NCI-H446 (cell line): ENCODE measurements at regions not wholly inside any gene's neighbourhood (a gene's known extent, or its start where the extent isn't known, plus 50 kb on each side); places are given as distances from the start of the nearest gene placed in this dataset.
"Not testable (repeated sequence)": the region's sequence is repeated elsewhere in the genome, so short reads cannot be mapped to it uniquely, and the experiment has no call there.

Source experiments
- DNase-seq, 2 experiments: peaks; one replicate each; lab custom pipeline; 2025; lab: John Stamatoyannopoulos, UW

DNA sequence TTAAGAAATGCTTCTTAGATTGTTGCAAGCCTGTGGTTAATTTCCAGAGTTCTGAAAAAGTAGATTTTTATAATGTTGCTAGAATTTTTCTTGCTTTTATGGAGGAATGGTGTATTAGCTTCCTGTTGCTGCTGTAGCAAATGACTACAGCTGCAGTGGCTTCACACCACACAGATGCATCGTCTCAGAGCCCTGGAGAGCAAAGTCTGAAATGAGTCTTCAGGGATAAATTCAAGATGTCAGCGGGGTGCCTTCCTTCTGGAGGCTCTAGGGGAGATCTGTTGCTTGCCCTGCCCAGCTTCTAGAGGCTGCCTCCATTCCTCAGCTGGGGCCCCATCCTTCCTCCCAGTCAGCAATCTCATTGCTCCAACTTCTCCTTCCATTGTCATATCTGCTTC, 187.8 kb downstream of the ZNF516 start:
- DNase-seq, result no peak

DNA sequence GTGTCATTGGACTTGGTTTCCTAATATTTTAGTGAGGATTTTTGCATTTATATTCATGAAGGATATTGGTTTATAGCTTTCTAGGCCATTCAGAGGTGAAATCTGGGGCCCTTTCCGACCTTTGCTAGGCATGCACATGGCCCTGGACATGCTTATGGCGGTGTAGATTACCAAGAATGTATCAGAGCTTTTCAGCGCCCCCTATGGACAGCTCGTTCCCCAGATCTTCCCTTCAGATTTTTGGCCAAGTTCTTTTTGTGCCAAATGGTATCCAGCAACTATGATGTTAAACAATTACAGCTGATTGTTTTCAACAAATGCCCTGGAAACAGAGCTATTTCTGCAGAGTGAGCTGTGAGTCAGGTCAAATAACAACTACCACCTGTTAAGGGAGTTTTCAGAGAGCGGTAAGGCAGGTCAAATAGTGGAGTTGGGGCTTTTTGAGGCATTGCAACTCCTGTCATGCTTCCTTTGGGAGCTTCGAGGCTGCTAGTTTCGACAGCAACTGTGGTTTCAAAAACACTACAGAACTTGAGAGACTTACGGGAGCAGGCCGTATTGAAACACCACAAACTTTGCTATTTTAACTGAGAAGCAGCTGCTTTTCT, 188.3 kb downstream of the ZNF516 start:
- no peak for DNase-seq

DNA sequence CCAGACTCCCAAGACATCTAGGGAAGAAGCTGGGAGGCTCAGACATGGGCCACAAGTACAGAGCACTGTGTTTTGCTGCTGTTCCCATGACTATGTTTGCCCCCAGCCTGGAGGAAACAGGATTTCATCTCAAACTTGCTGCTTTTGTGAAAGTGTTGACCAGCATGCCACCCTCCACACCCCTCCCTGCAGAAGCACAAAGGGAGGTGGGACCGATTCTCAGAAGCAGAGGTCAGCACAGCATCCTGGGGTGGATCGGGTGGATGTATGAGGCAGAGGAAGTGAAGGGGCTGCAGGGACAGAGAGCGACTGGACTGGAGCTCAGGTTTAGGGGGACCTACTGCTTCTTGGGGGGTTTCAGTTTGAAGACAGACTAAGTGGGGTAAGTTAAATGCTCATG, 209.2 kb downstream of the ZNF516 start:
- no peak for DNase-seq

DNA sequence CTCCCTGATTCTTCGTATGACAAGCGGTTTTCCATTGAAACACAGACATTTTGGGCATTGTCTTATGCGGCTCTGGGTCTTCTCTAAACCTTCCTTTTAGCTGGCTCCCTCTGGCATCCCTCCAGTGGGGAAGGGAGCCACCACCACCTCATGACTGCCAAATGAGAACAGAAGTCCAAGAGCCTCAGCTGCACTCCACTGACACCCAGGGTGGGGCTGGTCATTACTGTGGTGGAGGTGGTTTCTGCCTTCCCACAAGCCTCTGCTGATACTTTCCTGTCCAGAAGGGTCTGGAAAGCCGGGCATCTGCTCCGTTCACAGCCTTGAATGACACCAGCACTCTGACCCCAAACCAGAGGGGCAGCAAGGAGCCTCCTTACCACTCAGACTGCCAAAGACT, 213.5 kb downstream of the ZNF516 start:
- DNase-seq, result no peak

DNA sequence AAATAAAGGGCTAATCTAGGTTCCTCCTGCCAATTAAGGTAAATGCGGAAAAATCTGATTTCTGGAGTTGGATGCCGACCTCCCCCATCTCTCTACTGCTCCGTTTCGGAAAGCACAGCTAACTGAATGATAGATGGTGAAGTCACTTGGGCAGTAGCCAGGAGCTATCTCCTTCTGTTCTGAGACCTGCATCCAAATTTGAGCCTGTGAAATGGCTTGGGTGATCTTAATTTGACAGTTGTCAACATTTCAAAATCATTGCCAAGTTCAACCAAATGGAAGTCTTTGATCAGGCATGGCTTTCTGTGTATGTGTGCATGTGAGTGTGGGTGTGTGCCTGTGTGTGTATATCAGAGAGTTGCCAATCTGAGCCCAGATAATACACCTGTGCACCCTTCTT, 217.2 kb downstream of the ZNF516 start:
- no peak for DNase-seq

DNA sequence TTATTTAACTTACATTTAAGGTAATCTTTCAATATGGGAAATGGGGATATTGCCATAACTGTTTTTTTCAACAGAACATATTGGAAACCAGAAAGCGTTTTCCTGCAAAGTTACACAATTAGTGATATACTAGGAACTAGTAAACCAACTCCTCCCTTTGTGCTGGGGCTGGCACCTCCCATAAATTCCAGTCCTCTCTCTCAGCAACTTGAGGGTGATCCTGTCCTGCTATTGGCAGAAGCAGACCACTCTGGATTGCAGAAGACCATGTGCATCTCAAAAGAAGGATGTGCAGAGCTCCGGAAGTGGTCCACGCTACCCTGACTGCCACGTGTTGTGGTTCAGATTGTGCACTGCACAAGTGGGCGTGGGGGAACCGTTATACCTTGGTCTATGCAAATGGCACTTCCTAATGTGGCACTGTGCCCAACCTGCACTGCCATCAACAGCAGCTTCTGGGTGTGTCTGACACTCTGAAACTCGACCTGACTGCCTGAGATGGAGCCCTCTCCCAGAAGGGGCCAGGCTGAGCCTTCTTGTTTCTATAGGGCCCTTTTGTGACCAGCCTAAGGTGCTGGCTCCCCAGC, 219.2 kb downstream of the ZNF516 start:
- DNase-seq, result no peak

DNA sequence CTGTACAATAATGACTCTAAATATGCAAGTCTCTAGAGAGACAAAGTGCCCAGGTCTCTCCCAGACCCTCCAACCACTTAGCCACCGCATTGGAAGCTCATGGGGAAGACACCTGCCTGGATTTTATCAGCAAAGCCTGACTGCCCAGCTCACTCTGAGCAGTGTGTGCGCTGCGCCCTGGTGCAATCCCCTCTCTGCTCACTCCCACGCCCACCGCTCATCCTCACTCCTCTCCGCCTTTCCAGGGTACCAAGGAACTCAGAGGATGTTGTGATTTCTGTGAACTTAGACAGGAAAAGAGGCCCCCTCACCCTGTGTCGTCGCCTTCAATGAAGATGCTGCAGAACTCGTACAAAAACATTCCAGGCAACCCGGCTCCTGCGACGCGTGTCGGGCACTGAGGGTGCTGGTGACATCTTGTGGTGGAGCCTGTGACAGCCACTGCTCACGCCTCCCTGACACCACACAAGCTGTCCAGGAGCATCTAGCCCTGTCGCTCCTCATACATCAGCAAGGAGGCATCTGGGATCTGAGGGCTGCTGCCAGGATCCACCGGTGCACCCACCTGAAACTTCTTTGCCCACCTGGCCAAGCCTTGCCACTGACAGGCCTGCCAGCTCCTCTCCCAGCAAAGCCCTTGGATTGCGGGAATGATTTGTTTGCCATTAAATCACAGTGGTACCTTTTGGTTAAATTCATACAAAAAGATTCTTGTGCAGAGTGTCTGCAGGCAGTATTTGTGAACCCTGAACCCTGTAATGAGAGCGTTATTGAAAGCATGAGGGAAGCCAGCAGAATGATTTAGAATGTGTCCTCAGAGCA, 220.4 kb downstream of the ZNF516 start:
- DNase-seq, result no peak

DNA sequence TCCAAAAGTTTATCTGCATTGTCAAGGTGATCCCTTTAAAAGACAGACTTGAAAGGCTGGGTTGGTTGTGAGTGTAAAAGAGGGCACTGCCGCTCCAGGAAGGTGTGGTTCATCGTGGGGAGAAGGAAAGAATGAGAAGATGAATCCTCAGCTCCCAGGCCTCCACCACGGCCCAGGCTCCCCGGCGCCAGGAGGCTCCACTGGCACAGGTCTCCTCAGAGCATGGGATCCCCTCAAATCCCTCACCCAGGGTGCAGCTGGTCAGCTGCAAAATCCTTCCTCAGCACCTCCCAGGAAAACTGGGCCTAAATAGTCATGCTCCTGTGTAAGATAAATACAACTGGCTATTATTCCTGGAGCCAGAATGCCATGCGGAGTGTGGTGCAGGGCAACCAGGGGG, 221.1 kb downstream of the ZNF516 start:
- DNase-seq, result no peak

DNA sequence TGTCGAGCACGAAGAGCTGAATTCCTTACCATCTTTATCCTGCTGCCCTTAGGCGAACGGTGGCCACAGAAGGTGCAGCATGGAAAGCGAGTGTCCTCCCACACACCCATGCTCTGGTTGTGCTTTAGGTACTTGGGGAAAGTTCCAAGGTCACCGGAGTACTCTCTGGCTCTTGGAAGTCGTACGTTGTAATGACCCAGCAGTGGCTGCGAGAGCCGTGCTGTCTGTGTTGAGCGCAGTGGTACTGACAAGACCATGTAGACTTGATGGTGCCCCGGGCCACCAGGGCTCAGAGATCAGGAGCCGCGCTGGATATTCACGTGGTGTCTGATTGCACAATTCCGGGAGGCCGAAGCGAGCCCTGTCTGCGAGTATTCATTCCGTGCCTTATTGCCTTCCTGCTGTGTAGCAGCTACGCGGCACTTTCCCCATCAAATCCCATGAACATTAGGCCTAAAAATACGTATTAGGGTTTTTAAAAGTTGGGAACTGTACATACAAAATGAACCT, 222.0 kb downstream of the ZNF516 start:
- DNase-seq, result no peak

DNA sequence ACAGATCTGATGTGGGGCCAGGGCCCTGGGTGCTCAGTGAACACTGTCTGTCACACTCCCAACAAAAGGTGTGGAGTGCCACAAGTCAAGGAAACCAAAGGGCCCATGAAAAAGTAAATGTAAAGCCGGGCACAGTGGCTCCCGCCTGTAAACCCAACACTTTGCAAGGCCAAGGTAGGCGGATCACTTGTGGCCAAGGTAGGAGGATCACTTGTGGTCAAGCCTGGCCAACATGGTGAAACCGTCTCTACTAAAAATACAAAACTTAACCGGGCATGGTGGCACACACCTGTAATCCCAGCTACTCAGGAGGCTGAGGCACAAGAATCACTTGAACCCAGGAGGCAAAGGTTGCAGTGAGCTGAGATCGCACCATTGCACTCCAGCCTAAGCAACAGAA, 227.6 kb downstream of the ZNF516 start:
- not testable (repeated sequence) for DNase-seq

DNA sequence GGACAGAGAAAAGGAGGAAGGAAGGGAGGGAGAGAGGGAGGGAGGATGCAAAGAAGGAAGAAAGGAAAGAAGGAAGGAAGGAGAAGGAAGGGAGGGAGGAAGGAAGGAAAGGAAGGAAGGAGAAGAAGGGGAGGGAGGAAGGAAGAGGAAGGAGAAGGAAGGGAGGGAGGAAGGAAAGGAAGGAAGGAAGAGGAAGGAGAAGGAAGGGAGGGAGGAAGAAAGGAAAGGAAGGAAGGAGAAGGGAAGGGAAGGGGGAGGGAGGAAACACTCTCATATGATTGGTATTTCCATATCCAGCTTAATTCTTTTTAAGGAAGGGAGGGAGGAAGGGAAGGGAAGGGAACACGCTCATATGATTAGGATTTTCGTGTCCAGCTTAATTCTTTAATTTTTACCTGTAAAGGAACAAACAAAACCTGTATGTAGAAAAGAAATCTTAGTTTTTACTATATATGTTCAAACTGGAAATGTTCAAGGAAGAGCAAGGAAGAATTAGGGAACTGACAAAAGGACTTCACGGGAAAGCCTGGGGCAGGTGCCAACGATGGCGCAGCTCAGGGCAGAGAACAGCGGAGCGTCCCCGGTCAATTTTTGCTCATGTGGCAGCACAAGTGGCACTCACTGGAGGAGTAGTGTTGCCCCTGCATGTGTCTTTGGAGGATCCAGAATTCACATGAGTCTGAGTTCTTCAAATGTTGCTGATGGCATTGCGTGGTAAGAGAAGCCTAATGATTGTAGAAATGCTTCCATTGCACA, 228.6 kb downstream of the ZNF516 start:
- DNase-seq, result no peak

DNA sequence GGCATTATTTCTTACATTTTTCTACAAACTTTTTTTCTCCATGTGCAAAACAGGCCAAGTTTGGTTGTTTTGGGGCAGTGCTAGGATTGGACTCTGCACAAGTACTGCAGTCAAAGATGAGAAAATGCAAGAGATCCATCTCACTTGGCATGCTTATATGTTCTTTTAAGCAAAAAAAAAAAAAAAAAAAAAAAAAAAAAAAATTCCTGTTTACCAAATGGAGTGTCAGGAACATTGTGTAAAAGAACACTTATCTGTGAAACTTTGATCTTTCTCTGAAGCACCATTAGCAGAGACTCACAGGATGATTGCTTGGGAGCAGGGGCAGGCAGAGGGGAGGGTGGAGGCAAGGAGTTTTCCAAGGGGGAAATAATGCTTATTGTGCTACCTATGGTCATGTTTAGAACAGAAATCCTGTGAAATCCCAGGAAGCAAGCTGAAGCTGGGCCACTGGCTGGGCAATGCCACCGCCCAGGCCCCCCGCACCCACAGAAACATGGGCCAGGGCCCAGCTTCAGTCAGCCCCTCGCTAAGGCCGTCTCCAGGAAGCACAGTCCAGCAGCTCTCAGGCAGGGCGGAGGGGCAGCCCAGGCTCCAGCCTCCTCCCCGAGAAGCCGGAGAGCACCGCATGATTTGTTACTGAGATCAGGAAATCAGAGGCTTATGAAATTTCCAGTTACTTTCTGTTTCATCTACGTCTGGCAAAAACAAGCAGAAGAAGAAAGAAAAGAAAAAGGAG, 229.4 kb downstream of the ZNF516 start:
- DNase-seq, result no peak

DNA sequence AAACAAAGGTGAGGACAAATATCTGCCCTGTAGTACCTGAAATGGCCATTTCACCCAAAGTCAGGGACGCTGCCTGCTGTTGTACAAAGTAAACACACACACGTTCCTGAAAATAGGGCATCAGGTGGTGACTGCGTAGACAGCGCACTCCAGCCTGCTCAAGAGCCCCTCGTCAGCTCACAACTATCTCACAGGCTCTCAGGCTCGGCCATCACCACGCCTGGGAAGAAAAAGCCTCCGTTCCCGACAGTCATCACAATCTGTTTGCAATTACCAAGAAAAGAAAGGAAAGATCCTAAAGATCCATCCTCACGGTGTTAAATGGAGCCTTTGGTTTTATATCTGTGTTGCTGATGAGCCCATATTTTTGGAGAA, 230.2 kb downstream of the ZNF516 start:
- DNase-seq, result no peak

DNA sequence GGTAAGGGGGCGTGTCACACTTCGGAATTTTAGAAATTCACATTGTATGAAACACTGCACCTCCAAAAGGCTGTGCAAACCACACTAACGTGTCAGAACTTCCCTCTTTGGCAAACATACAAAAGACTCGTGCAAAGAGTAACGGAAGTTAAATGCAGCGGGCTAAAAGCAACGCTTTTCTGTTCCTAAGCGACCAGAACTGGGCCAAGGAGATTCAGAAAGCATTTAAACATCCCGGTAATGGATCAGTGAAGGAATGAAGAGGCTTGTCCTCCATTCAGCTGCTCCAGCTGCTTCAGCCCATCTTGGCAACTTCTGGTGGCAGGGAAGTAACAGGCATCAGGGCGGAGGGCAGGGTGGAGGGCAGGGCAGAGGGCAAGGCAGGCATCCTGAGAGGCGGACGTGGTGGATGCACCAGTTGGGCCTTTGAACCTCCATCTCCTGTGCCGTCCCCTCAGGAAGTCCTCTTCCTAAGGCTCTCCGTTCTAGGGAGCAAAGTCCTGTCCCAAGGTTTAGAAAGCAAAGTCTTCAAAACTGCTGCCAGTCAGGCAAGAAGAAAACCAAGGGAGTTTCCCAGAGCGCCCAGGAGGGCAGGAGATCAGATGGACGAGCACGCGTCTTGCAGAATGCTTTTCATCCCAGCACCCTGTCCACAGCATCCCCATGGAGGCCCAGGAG, 230.7 kb downstream of the ZNF516 start:
- no peak for DNase-seq

DNA sequence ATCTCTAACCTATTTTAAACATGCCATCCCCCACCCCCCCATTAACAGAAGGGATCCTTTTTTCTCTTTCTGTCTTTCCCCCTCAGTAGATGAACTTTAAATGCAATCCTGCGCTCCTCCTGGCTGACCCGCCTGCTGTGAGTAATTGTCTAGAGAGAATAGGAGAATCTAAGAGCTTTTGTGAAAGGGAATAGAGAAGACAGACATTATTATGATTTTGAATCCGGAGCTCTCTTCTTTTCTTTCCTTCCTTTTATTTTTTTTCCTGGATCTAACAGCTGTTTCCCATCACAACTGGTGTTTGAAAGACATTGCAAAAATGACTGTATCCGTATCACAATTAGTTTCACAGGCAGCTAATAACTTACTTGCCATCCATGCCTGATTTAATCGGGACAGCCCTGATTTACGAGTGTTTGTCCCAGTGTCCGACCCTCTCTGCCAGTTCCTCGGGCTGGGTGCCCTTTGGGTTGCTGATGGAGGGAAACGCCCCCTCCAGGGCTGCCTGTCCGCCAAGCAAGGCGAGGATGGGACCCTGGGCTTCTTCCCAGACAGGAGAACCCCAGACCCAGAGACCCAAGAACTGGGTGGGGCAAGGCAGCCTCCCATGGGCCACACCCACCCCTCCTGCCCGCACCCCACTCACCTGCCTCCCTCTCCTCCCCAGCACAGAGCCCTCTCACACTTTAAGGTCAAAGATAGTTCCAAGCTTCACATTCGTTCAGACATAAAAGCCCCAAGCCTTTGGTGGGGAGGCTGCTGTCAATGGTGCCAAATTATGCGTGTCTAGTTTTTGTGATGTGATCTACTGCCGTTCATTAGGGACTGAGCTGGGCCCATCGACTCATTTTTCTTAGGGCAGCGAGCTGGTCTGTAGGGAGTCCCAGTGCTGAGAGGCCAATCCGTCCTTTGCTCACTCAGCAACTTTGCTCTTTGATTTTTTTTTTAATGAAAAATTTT, 231.7 kb downstream of the ZNF516 start:
- no peak for DNase-seq

DNA sequence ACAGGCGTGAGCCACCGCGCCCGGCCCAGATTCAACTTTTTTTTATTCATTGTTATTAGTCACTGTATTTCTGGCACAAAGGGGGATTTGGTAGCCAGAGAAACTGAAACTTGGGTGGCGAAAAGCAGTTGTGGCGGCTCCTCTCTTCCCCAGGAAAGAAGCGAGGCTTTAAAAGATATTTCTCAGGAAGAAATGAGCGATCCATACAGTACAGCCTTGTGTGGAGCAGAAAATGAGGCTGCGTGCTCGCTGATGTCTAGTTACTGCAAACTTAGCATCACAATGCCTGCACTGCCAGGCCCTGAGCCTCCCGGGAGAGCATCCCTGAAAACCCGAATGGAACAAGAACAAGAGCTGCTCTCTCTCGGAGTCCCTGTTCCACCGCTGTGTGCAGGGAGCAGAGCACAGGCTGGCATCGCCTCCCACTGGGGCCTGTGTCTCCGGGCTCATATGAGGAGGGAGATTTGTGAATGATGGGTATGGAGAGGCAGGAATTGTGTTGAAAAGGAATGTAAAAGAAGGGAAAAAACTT, 234.0 kb downstream of the ZNF516 start:
- no peak for DNase-seq

DNA sequence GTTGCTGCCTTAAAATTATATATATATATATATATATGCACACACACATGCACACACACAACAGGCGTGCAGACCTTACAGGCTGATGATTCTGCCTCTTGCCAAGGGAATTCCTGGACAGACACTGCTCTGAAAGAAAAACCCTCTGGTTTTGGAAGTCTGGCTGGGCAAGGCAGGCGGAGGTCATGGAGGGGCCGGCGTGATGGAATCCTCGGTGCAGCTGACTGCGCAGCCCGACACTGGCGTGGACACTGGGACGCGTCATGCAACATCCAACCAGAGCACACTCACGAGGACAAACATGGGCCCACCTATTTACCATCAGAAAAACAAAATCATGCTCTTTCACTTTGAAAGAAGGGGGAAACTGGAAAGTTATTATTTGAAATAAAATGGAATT, 235.3 kb downstream of the ZNF516 start:
- no peak for DNase-seq

DNA sequence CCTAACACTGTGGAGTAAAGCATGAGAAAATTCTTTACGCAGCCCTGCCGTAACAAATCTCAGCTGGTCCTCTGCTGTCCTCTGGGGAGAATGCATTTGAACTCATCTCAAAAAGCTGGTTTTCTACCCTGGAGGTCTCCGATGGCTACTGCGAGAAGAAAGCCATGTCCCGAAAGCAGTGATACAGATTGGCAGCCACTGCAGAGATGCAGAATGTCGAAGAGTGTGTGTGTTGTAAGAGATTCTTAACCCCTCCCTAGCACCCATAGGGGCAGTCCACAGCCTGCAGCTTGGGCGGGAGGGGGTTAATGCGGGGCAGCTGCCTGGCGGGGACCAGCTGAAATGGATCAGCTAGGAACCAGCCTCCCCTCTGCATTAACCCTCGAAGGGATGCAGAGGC, 235.9 kb downstream of the ZNF516 start:
- DNase-seq, result no peak

DNA sequence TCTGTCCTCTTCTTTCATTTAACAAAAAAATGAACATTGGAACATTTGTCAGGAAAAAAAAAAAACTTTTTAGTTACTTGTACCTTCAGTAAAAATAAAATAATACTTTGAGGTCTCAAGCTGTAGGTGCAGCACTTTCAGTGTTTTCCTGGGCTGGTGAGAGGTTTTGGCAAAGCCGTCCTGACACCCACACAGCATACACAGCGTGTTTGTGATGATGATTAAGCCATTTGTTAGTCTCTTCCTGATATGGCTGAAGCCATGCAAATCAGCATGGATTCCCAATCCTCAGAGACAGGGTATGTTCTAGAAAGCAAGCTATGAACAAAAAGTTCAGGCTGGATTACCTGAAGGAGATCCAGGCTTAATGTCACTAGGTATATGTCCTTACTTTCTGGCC, 236.8 kb downstream of the ZNF516 start:
- no peak for DNase-seq
